ENCODE measurements at regions not wholly inside any gene's neighbourhood (a gene's known extent, or its start where the extent isn't known, plus 50 kb on each side); places are given as distances from the start of the nearest gene placed in this dataset.

GRCh38 chr2:41726364-41726763 lies 321.5 kb upstream of the PKDCC start:
- 95% methylated on average over 4 of the region's 6 CpGs for WGBS (ENCODE audit: insufficient coverage)
- intact Hi-C loops (cut with micrococcal nuclease) = no loop called here
- DNase-seq = no peak

GRCh38 chr2:41727152-41727551 lies 320.7 kb upstream of the PKDCC start:
- intact Hi-C loops (cut with micrococcal nuclease) = no loop called here
- no peak overlapping the region for H3K27ac ChIP-seq (ENCODE audit: low read depth in 1 of 2, low read length in 2 of 2)
- H3K4me1 Mint-ChIP-seq = no peaks in the 10 kb centered on the region
- no peaks in the 10 kb centered on the region for H3K36me3 ChIP-seq (replicated peaks in 1 of 2; ENCODE audit: control insufficient read depth in 1 of 2, insufficient read depth in 2 of 2, low read length in 2 of 2)
- no peaks in the 10 kb centered on the region for H3K79me2 ChIP-seq (ENCODE audit: insufficient read depth, low read length)
- 80% methylated on average over 1 of the region's 2 CpGs for WGBS (ENCODE audit: insufficient coverage)
- H3K4me3 Mint-ChIP-seq = no peak overlapping the region
- no peak overlapping the region for H3K9ac ChIP-seq (ENCODE audit: insufficient read depth, low read length, poor library complexity, severe bottlenecking)
- no peaks in the 10 kb centered on the region for H4K20me1 ChIP-seq (ENCODE audit: insufficient read depth, low read length)
- no peak overlapping the region for H2AFZ ChIP-seq (ENCODE audit: insufficient read depth, low read depth, low read length, poor library complexity, severe bottlenecking)
- peaks cover 0 to 3% (median 0%) of the 10 kb centered on the region in 3 donors for H3K27me3 Mint-ChIP-seq (ENCODE audit: low read depth in 3 of 3)
- peak overlapping the region in 1 of 7 donors; percentile 80 for H3K27ac Mint-ChIP-seq
- no peaks in the 10 kb centered on the region for H3K36me3 Mint-ChIP-seq
- H3K4me1 ChIP-seq (ENCODE audit: control insufficient read depth in 1 of 2, insufficient read depth in 2 of 2, low read length in 2 of 2) = no peaks in the 10 kb centered on the region
- TF ChIP-seq CTCF (IDR thresholded peaks at IDR 0.05) = no peak
- H3K27me3 ChIP-seq (ENCODE audit: control insufficient read depth in 2 of 2, insufficient read depth in 2 of 2, low read length in 2 of 2) = no peaks in the 10 kb centered on the region
- H3K4me2 ChIP-seq (replicated peaks; ENCODE audit: extremely low read depth, low read length, poor library complexity, severe bottlenecking) = no peak overlapping the region
- no peaks in the 10 kb centered on the region for H3K9me3 ChIP-seq (replicated peaks in 1 of 2; ENCODE audit: control insufficient read depth in 1 of 2, insufficient read depth in 1 of 2, low read length in 2 of 2)
- H3K4me3 ChIP-seq (replicated peaks in 1 of 3; ENCODE audit: low read depth in 2 of 3, low read length in 3 of 3) = no peak overlapping the region
- DNase-seq = no peak
- peaks cover 0 to 5% (median 0%) of the 10 kb centered on the region in 7 donors for H3K9me3 Mint-ChIP-seq

More at GRCh38 chr2:41726364-41726763, 321.5 kb upstream of the PKDCC start:
- Mint-ChIP-seq H3K9me3 (peaks cover 0 to 5% (median 0%) of the 10 kb centered on the region in 7 donors), H3K27ac (no peak overlapping the region), H3K4me3 (no peak overlapping the region), H3K27me3 (ENCODE audit: low read depth in 3 of 3) (peaks cover 0 to 3% (median 0%) of the 10 kb centered on the region in 3 donors), H3K36me3 (no peaks in the 10 kb centered on the region), H3K4me1 (no peaks in the 10 kb centered on the region)
- no peak overlapping the region for H3K27ac ChIP-seq (ENCODE audit: low read depth in 1 of 2, low read length in 2 of 2)
- H3K9ac ChIP-seq (ENCODE audit: insufficient read depth, low read length, poor library complexity, severe bottlenecking) = no peak overlapping the region
- H3K4me3 ChIP-seq (replicated peaks in 1 of 3; ENCODE audit: low read depth in 2 of 3, low read length in 3 of 3) = no peak overlapping the region
- H3K79me2 ChIP-seq (ENCODE audit: insufficient read depth, low read length) = no peaks in the 10 kb centered on the region
- H3K4me2 ChIP-seq (replicated peaks; ENCODE audit: extremely low read depth, low read length, poor library complexity, severe bottlenecking) = no peak overlapping the region
- no peaks in the 10 kb centered on the region for H3K4me1 ChIP-seq (ENCODE audit: control insufficient read depth in 1 of 2, insufficient read depth in 2 of 2, low read length in 2 of 2)
- no peak for TF ChIP-seq CTCF (IDR thresholded peaks at IDR 0.05)
- no peaks in the 10 kb centered on the region for H3K9me3 ChIP-seq (replicated peaks in 1 of 2; ENCODE audit: control insufficient read depth in 1 of 2, insufficient read depth in 1 of 2, low read length in 2 of 2)
- H4K20me1 ChIP-seq (ENCODE audit: insufficient read depth, low read length) = no peaks in the 10 kb centered on the region
- H3K36me3 ChIP-seq (replicated peaks in 1 of 2; ENCODE audit: control insufficient read depth in 1 of 2, insufficient read depth in 2 of 2, low read length in 2 of 2) = no peaks in the 10 kb centered on the region
- no peak overlapping the region for H2AFZ ChIP-seq (ENCODE audit: insufficient read depth, low read depth, low read length, poor library complexity, severe bottlenecking)
- no peaks in the 10 kb centered on the region for H3K27me3 ChIP-seq (ENCODE audit: control insufficient read depth in 2 of 2, insufficient read depth in 2 of 2, low read length in 2 of 2)
